ENCODE measurements at regions not wholly inside any gene's neighbourhood (a gene's known extent, or its start where the extent isn't known, plus 50 kb on each side); places are given as distances from the start of the nearest gene placed in this dataset.
"Not testable (repeated sequence)": the region's sequence is repeated elsewhere in the genome, so short reads cannot be mapped to it uniquely, and the experiment has no call there.

DNA sequence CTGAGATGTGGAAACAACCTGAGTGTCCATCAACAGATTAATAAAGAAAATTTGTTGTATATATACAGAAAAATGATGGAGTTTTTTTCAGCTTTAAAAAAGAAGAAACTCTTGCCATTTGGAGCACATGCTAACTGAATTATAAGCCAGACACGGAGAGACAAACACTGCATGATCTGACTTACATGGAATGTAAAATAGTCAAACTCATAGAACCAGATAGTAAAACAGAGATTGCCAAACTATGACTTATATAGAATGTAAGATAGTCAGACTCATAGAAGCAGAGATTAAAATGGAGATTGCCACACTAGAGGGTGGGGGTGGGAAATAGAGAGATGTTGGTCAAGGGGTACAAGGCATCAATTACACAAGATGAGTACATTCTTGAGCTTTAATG is 1786.6 kb downstream of the PLA2G4A start:
- DNase-seq (ENCODE audit: low read depth): no peak
- in situ Hi-C loops (cut with HindIII; ENCODE audit: low sequenced_read_pairs): no loop called here
- H3K4me3 ChIP-seq (ENCODE audit: low read depth, low read length): no peak overlapping the region
- TF ChIP-seq, protein P1, sequence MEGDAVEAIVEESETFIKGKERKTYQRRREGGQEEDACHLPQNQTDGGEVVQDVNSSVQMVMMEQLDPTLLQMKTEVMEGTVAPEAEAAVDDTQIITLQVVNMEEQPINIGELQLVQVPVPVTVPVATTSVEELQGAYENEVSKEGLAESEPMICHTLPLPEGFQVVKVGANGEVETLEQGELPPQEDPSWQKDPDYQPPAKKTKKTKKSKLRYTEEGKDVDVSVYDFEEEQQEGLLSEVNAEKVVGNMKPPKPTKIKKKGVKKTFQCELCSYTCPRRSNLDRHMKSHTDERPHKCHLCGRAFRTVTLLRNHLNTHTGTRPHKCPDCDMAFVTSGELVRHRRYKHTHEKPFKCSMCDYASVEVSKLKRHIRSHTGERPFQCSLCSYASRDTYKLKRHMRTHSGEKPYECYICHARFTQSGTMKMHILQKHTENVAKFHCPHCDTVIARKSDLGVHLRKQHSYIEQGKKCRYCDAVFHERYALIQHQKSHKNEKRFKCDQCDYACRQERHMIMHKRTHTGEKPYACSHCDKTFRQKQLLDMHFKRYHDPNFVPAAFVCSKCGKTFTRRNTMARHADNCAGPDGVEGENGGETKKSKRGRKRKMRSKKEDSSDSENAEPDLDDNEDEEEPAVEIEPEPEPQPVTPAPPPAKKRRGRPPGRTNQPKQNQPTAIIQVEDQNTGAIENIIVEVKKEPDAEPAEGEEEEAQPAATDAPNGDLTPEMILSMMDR (IDR thresholded peaks at IDR 0.05; ENCODE audit: low read depth, low read length, missing control alignments): no peak

DNA sequence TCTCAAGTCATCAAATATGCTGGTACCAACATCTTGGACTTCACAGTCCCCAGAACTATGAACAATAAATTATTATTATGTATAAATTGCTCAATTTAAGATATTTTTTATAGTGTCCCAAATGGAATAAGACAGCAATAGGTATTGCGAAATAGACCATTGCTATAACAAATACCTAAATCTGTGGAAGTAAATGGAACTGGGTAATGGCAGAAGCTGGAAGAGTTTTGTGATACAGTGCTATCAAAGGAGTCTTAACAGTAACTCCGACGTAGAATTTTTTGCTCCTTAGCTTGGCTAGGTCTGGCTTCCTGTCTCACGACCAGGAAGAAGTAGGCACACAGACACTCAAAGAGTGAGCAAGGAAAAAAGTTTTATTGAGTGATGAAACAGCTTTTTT is 1791.5 kb downstream of the PLA2G4A start:
- DNase-seq (ENCODE audit: low read depth): no peak
- TF ChIP-seq, protein P1 (IDR thresholded peaks at IDR 0.05; ENCODE audit: low read depth, low read length, missing control alignments): no peak
- in situ Hi-C loops (cut with HindIII; ENCODE audit: low sequenced_read_pairs): no loop called here
- no peak overlapping the region for H3K4me3 ChIP-seq (ENCODE audit: low read depth, low read length)

GRCh38 chr1:188641566-188642211 is 1812.9 kb downstream of the PLA2G4A start:
- TF ChIP-seq, protein P1 (IDR thresholded peaks at IDR 0.05; ENCODE audit: low read depth, low read length, missing control alignments): no peak
- no peak overlapping the region for H3K4me3 ChIP-seq (ENCODE audit: low read depth, low read length)
- DNase-seq (ENCODE audit: low read depth): no peak
- in situ Hi-C loops (cut with HindIII; ENCODE audit: low sequenced_read_pairs): no loop called here

- DNase-seq (ENCODE audit: low read depth): no peak
- H3K4me3 ChIP-seq (ENCODE audit: low read depth, low read length): no peak overlapping the region
- in situ Hi-C loops (cut with HindIII; ENCODE audit: low sequenced_read_pairs): no loop called here
- TF ChIP-seq, protein P1 (IDR thresholded peaks at IDR 0.05; ENCODE audit: low read depth, low read length, missing control alignments): no peak
These were observed 1814.0 kb downstream of the PLA2G4A start for GRCh38 chr1:188642704-188643103.

- peak; percentile 93 for DNase-seq (ENCODE audit: low read depth)
- in situ Hi-C loops (cut with HindIII; ENCODE audit: low sequenced_read_pairs): no loop called here
- TF ChIP-seq, protein P1 (IDR thresholded peaks at IDR 0.05; ENCODE audit: low read depth, low read length, missing control alignments): no peak
- no peak overlapping the region for H3K4me3 ChIP-seq (ENCODE audit: low read depth, low read length)
These were observed 1823.9 kb downstream of the PLA2G4A start for GRCh38 chr1:188652678-188653077.

GRCh38 chr1:188655966-188656365 is 1821.7 kb downstream of the BRINP3 start:
- H3K4me3 ChIP-seq (ENCODE audit: low read depth, low read length); in situ Hi-C loops (cut with HindIII; ENCODE audit: low sequenced_read_pairs); DNase-seq (ENCODE audit: low read depth): not testable (repeated sequence)

DNA sequence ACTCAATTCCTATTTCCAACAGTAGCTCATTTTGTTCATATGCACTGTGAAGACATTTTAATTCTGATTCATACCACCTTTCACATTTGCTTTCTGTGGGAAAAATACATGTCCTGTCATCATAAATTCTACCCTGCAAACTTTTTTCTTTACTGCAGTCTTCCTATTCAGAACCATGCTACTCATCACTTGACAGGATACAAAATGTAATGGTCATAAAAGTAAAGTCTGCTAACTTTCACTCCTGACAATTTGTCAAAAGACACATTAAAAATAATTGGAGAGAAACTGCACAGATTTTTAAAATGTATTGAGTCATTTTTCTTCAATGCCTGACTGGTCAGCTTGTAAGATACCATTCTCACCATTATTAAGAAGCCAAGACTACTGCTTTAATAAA is 1817.1 kb downstream of the BRINP3 start:
- H3K4me3 ChIP-seq (ENCODE audit: low read depth, low read length): no peak overlapping the region
- in situ Hi-C loops (cut with HindIII; ENCODE audit: low sequenced_read_pairs): no loop called here
- TF ChIP-seq, protein P1 (IDR thresholded peaks at IDR 0.05; ENCODE audit: low read depth, low read length, missing control alignments): no peak
- no peak for DNase-seq (ENCODE audit: low read depth)
